ENCODE measurements at regions not wholly inside any gene's neighbourhood (a gene's known extent, or its start where the extent isn't known, plus 50 kb on each side); places are given as distances from the start of the nearest gene placed in this dataset.
A peak's percentile ranks its signal among the peaks of the same experiment; 100 is the strongest.

DNA sequence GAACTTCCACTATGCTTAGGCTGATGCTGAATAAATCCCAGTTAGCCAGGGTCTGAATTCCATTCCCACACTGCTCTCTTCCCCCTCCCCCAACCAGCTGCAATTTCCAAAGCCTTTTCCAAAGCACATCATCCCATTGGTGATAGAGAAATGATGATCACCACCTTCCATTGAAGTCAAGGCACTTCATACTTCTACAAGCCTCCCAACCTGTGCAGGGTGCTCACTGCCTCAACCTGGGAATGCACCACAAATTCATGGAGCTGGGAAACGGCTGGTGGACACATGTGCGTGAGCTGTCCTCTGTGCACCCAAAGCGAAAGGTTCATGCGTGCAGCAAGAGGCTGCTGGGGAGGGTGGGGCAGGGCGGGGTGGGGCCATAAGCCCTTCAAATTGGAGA lies 302.7 kb upstream of the IRX3 start:
- Histone ChIP-seq H3K4me3 (no peak overlapping the region), H3K9me3 (no peaks in the 10 kb centered on the region), H3K4me1 (no peaks in the 10 kb centered on the region), H3K27ac (replicated peaks in 1 of 4) (no peak overlapping the region), H3K27me3 (peaks cover 0 to 12% (median 0%) of the 10 kb centered on the region in 4 donors), H3K36me3 (no peaks in the 10 kb centered on the region)
- DNase-seq (ENCODE audit: extremely low spot score) = peak; percentile 78
- no peak for TF ChIP-seq POLR2AphosphoS5 (IDR thresholded peaks at IDR 0.05)
- TF ChIP-seq, protein P1, sequence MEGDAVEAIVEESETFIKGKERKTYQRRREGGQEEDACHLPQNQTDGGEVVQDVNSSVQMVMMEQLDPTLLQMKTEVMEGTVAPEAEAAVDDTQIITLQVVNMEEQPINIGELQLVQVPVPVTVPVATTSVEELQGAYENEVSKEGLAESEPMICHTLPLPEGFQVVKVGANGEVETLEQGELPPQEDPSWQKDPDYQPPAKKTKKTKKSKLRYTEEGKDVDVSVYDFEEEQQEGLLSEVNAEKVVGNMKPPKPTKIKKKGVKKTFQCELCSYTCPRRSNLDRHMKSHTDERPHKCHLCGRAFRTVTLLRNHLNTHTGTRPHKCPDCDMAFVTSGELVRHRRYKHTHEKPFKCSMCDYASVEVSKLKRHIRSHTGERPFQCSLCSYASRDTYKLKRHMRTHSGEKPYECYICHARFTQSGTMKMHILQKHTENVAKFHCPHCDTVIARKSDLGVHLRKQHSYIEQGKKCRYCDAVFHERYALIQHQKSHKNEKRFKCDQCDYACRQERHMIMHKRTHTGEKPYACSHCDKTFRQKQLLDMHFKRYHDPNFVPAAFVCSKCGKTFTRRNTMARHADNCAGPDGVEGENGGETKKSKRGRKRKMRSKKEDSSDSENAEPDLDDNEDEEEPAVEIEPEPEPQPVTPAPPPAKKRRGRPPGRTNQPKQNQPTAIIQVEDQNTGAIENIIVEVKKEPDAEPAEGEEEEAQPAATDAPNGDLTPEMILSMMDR (IDR thresholded peaks at IDR 0.05) = no peak
- no peak for TF ChIP-seq POLR2A (IDR thresholded peaks at IDR 0.05; ENCODE audit: low read depth)
- TF ChIP-seq EP300 (IDR thresholded peaks at IDR 0.05) = no peak
- 84% methylated on average over 4 of the region's 5 CpGs for WGBS
- intact Hi-C loops (cut with DNase I) = no loop called here

DNA sequence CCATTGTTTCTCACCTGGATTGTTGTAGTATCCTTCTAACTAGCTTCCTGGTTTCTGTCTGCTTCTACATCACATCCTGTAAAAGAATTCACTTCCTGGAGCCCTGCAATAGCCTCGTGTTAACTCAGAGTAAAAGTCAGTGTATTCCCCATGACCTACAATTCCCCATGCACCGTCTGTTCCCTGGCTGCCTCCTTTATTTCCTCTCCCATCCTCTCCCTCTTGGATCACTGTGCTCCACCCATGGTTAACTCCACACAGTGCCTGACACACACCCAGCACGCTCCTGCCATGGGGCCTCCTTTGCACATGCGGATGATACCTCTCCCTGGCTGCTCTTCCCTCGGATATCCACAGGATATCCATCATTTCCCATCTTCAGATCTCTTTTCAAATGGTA lies 301.4 kb upstream of the IRX3 start:
- Histone ChIP-seq H3K27me3 (peaks cover 0 to 9% (median 0%) of the 10 kb centered on the region in 4 donors), H3K9me3 (no peaks in the 10 kb centered on the region), H3K4me1 (no peaks in the 10 kb centered on the region), H3K4me3 (no peak overlapping the region), H3K36me3 (no peaks in the 10 kb centered on the region), H3K27ac (replicated peaks in 1 of 4) (no peak overlapping the region)
- TF ChIP-seq EP300 (IDR thresholded peaks at IDR 0.05) = no peak
- TF ChIP-seq, protein P1 (IDR thresholded peaks at IDR 0.05) = no peak
- no peak for TF ChIP-seq POLR2AphosphoS5 (IDR thresholded peaks at IDR 0.05)
- no peak for TF ChIP-seq POLR2A (IDR thresholded peaks at IDR 0.05; ENCODE audit: low read depth)
- 65% methylated on average over 5 of the region's 5 CpGs for WGBS
- peak; percentile 84 for DNase-seq (ENCODE audit: extremely low spot score)
- intact Hi-C loops (cut with DNase I) = no loop called here

DNA sequence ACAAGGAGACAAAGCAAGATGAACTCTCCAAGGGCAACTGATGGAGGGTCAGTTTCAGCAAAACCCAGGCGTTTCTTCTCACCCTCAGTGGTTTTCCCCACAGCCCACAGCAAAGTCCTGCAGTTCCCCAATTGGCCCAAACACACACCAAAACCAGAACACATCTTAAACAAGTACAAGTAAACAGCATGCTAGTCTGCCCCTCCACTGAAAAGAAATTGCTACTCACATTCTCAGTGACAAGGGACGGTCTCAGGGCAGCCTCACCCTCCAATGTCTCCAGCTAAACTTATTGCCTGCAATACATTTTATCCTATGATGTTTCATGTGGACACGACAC lies 300.6 kb upstream of the IRX3 start:
- no peak overlapping the region for H3K27ac ChIP-seq (replicated peaks in 1 of 4)
- TF ChIP-seq EP300 (IDR thresholded peaks at IDR 0.05) (no peak), POLR2A (IDR thresholded peaks at IDR 0.05; ENCODE audit: low read depth) (no peak), POLR2AphosphoS5 (IDR thresholded peaks at IDR 0.05) (no peak)
- TF ChIP-seq, protein P1 (IDR thresholded peaks at IDR 0.05) = no peak
- no peaks in the 10 kb centered on the region for H3K9me3 ChIP-seq
- WGBS = 80% methylated on average over 2 of the region's 3 CpGs
- peaks cover 0 to 16% (median 0%) of the 10 kb centered on the region in 4 donors for H3K27me3 ChIP-seq
- H3K4me3 ChIP-seq = no peak overlapping the region
- intact Hi-C loops (cut with DNase I) = no loop called here
- no peaks in the 10 kb centered on the region for H3K36me3 ChIP-seq
- H3K4me1 ChIP-seq = no peaks in the 10 kb centered on the region
- peak; percentile 60 for DNase-seq (ENCODE audit: extremely low spot score)

DNA sequence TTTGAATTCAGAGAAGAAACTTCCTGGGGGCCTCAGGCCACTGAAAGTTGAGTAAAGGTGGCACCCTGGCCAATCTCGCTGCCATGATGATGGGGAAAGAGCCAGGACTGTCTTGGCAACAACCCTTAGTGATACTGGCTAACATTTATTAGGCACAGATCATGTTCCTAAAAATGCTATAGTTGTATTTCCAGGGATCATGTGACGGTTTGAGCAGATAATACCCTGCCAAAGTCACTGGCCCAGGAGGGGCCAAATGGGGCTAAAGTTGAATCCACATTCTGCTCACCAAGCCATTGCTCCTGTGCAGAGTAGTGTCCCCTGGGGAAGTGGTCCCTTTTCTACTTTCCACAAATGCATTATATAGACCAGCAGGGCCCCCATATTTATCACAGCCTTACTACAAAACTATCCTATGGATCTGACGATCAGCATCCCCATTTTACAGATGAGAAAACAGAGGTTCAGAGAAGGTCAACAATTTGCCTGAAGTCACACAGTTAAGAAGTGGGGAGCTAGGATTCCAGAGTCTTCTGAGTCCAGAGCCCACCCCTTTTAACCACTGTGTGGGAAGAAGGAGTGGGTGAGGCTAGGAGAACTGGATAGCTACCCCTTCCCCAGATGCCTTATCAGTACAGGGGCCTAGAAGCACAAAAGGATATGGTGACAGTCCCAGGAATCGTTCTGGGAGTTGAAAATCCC lies 300.0 kb upstream of the IRX3 start:
- DNase-seq (ENCODE audit: extremely low spot score) = peak; percentile 62

More for the DNA sequence above, 300.0 kb upstream of the IRX3 start:
- Histone ChIP-seq H3K9me3 (no peaks in the 10 kb centered on the region), H3K36me3 (no peaks in the 10 kb centered on the region), H3K4me3 (no peak overlapping the region), H3K4me1 (no peaks in the 10 kb centered on the region), H3K27ac (replicated peaks in 1 of 4) (no peak overlapping the region), H3K27me3 (peaks cover 0 to 20% (median 0%) of the 10 kb centered on the region in 4 donors)
- WGBS = 68% methylated on average over 3 of the region's 4 CpGs
- TF ChIP-seq EP300 (IDR thresholded peaks at IDR 0.05) (no peak), POLR2A (IDR thresholded peaks at IDR 0.05; ENCODE audit: low read depth) (no peak), POLR2AphosphoS5 (IDR thresholded peaks at IDR 0.05) (no peak)
- TF ChIP-seq, protein P1 (IDR thresholded peaks at IDR 0.05) = no peak
- intact Hi-C loops (cut with DNase I) = no loop called here
